HG03439 (cell line): ENCODE measurements at regions not wholly inside any gene's neighbourhood (a gene's known extent, or its start where the extent isn't known, plus 50 kb on each side); places are given as distances from the start of the nearest gene placed in this dataset.

Experiments
- ATAC-seq: cut with Tn5 transposase; IDR thresholded peaks from one replicate; pipeline ENCODE4 v1.9.1; 2021; ENCODE audit warnings: mild to moderate bottlenecking, moderate library complexity; ENCODE audit not compliant: unreplicated experiment

DNA sequence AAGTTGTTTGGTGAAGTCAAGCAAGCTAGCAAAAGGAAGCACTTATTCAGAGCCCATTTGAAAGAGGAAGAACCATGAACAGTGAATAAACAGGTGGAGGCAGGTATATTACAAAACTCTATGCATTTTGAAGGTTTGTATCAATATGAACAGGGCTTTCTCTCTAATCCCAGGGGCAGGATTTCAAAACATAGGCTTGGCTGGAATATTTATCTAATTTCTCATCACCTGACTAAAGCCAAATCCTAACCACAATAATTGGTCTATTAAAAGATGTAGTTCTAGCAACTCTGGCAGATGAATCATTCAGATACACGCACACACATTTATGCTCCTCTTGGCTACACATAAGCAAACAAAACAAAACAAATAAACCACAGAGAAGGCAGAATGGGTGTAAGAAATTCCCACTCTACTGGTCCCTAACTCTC, 554.4 kb downstream of the INHBA start:
- ATAC-seq = no peak

- ATAC-seq = no peak
Observed at GRCh38 chr7:41147606-41148485, 555.0 kb downstream of the INHBA start.

DNA sequence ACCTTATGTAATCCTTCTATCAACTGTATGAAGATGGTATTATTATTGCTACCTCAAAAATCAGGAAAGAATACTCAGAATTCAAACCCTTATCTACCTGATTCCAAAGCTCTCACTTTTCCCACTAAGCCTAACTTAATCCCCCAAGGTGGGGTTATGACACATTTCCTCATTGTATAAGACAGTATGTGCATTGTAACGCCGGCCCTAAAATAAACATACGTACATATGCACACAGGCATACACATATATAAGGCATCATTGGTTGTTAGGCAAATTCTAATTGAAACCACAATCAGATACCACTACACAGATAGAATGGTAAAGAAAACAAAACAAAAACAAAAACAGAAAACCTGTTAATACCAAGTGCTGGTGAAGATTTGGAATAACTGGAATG, 556.5 kb downstream of the INHBA start:
- ATAC-seq = no peak

DNA sequence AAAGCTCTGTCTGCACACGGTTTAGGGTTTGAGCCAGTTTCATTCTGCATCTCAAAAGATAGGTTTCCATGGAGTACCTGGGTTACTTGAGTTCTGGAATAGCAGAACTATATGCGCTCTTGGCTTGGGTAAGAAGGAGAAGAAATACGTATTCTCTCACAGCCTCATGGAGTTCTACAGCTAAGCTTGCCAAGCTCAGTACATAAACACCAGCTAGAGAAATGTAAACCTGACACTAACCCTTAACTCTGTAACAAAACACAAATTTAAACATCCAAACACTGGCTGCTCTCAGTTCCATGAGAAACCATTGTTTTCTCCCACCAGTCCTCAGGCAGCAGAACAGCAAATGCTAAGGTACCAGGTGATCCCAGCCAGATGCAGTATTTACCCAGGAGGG, 557.2 kb downstream of the INHBA start:
- ATAC-seq = no peak

GRCh38 chr7:41142904-41143473, 559.9 kb downstream of the INHBA start:
- ATAC-seq = no peak

DNA sequence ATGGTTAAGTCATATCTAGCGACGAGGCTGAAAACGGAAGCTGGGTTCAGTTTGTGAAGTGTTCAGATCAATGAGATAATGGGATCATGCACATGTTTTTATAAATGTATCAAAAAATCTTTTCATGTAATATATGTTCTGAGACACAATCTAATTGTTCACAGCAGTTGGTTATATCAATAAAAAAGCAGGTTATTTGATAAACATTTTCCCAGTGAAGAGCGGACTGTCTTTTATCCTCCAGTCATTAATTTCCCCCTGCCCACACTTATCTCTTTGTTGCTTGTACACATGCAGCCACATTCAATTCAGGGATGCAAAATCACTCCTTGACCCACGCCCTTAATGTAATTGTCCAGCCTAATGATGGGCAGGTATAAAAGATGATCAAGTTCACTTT, 563.1 kb downstream of the INHBA start:
- ATAC-seq = no peak

- ATAC-seq = no peak
Observed at GRCh38 chr7:41136551-41136950, 566.3 kb downstream of the INHBA start.

- no peak for ATAC-seq
Observed at GRCh38 chr7:41135511-41135910, 567.4 kb downstream of the INHBA start.

DNA sequence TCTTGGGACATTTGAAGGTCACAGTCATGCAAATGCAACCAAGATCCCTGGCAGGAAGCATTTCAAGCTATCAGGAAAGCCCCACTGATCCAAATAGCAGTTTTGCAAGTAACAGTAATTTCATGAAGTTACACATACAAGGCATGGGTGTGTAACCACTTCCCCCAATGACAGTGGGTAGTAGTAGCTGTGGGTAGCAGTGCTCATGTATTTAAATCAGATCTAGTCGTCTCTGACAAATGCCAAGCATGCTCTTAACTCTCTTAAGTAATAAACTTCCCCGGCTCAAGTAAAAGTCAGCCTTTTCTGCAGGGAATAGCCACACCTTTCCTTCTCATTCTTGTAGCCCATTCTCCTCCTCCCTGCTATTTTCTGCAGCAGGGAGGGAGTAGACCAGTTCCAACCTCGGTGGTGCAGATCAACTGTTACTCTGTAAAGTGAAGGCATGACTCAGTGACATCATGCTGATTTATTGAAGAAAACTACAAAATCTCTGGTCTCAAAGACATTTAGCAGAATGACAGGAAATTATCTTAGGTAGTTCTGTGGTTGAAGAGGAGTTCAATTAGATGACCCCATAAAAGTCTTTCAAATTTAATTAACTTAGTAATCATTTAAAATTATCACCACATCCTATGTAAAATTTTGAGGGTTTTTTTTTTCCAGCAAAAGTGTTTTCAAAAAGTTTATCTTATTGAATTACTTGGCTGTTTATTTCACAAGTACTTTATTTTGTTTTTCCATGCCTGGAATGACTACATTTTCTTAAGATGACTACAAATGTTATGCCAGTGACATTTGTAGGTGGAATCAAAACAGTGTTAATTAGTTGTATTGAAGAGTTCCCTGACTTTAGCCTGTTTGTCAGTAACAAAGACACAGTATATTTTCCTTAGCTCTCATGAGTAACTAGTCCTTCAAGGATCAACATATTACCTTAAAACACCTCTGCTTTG, 568.3 kb downstream of the INHBA start:
- peak; percentile 88 for ATAC-seq

GRCh38 chr7:41133690-41134299, 569.1 kb downstream of the INHBA start:
- ATAC-seq = no peak

- no peak for ATAC-seq
Observed at GRCh38 chr7:41131956-41132355, 570.9 kb downstream of the INHBA start.

- no peak for ATAC-seq
Observed at GRCh38 chr7:41130561-41131236, 572.2 kb downstream of the INHBA start.

DNA sequence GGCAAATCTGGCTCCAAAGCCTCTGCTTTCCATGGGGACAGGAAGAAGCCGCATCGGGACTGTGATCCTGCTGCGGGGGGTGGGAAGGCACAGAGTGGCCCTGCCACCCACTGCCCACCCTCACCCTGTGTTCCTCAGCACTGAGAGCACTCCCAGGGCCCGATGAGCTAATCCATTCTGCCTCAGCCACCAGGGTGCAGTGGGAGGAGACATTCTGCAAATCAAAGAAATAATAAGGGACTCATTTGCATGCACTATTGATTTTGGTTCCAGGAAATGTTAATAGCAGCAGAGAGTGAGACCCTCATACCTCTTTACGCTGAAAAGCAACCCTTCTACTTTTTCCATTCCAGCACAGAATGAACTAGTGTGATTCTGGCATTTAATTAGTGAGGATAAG, 572.8 kb downstream of the INHBA start:
- ATAC-seq = no peak

DNA sequence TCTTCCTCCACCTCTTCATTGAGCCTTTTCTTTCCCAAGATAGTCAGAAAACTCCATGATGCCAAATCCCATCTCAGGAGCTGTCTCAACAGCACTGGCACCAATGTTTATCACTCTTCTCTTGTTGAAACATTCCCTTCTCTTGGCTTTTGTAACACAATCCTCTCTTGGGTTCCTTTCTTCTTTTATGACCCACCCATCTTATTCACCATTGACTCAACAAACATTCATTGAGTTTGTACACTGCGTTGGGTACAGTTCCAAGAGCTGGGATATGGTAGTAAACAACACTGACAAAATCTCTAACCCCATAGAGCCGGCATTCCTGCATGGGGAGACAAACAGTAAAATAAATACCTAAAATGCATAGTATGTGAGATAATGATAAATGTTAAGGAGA, 577.5 kb downstream of the INHBA start:
- ATAC-seq = no peak

DNA sequence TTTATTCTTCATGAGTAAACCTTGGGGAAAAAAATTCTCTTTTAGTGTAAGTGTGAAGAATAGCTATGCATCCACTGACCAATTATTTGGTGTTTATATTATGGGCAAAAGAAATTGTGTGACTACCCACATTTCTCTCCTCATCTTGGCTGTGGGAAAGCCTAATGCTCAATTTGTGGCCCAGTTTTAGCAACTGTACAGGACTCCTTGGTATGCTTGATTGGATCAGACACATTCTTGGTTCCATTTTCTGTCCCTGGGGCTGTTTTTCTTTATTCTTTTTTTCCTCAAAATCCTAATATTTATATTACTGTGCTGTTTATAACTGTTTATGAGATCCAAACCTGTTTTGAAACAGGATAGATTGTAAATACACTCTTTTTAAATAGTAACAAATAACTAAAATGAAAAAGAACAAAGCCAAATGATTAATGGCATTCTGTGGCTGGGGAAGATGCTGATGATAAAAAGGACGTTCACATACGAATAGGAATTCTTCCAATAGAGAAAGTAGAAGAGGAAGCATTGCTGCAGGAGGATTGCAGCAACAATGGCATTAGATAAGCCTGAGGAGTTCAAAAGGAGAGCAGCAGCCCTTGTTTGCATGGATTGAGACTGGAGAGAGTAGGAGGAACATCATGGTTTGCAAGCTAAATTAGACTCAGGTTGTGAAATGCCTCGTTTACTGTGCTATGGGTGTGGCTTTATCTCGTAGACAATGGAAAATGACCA, 580.5 kb downstream of the INHBA start:
- ATAC-seq = no peak

- no peak for ATAC-seq
Observed at GRCh38 chr7:41121228-41121627, 581.7 kb downstream of the INHBA start.

- ATAC-seq = no peak
Observed at GRCh38 chr7:41118486-41118885, 584.4 kb downstream of the INHBA start.

DNA sequence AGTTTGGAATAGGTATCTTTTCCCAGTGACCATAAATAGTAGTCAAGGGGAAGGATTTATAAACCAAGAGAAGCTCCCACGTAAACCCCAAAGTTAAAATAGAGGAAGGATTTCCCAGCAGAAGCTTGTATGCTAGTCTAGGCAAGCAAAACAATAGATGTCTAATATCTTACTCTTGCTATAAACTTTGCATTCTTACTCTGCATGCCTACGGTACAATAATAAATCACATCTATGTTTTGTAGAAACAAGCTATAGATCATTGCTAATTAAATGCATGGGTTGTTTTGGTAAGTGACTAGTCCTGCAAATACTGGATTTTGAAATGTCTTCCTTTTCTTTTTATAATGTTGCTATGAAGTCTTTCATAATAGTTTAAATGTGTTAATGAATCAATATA, 585.5 kb downstream of the INHBA start:
- no peak for ATAC-seq

DNA sequence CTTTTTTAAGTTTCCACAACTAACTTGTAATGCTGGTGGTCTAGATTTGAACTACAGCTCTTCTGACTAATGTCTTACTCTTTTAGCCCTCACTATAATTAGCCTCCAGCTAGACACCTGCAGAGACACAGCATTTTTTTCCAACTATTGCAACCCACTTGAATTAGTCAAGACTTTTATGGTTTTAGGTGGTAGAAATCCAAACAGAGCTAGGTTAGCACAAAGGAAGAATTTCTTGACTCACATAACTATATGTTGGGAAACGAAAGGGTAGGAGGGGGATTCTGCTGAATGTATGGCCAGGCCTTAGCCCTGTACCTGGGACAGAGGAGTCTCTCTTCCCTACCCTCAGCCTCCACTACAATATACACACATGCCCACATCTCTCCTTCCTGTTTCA, 586.1 kb downstream of the INHBA start:
- no peak for ATAC-seq

DNA sequence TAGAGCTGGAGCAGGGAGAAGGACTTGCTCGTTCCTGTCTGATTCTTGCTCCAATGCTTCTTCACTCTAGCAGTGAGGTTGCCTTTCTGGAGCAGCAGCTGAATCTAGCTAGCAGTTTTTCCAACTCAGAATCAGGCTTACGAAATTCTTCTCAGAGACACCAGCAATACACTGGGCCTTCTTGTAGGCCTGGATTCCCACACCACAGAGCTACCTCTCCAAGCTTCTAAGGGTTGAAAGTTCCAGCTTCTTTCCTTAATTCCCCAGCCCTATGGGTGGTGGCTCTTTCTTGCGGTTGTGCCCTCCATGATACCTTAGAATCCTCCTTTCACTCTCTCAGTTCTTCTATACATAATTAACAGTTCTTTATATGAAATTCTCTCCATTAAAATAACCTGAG, 586.6 kb downstream of the INHBA start:
- no peak for ATAC-seq
